HG02973 (cell line): ENCODE measurements at regions not wholly inside any gene's neighbourhood (a gene's known extent, or its start where the extent isn't known, plus 50 kb on each side); places are given as distances from the start of the nearest gene placed in this dataset.

Source experiments
- ATAC-seq: cut with Tn5 transposase; IDR thresholded peaks from one replicate; pipeline ENCODE4 v1.9.1; 2021; ENCODE audit warnings: moderate library complexity; ENCODE audit not compliant: unreplicated experiment

DNA sequence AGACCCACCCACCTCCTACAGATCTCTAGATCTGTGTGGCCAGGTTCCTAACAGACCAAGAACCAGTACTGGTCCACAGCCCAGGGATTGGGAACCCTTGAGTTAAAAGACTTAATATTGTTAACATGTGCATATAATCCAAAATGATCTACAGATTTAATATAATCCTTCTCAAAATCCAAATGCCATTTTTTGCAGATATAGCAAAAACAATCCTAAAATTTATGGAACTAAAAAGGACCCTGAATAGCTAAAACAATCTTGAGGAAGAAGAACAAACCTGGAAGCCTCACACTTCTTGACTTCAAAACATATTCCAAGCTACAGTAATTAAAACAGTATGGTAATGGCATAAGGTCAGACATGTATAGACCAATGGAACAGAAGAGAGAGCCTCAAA is 206.9 kb upstream of the SIX2 start:
- ATAC-seq, result no peak

DNA sequence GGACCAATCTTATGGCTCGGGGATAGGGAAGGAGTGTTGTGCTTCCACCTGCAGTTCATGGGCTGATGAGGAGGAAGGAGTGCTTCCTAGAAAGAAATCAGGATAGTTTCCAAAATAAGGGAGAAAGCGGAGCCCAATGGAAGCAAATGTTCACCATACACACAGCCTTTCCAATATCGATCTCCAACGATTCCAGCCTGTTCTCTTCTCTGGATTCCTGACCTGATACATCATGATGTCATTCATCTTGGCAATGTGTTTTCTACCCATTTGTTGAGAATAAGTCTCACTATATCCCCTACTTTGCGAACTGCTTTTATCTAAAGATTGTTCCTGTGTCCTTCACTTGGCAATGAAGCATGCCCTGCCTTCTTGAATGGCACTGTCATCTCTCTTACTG is 205.3 kb upstream of the SIX2 start:
- no peak for ATAC-seq

DNA sequence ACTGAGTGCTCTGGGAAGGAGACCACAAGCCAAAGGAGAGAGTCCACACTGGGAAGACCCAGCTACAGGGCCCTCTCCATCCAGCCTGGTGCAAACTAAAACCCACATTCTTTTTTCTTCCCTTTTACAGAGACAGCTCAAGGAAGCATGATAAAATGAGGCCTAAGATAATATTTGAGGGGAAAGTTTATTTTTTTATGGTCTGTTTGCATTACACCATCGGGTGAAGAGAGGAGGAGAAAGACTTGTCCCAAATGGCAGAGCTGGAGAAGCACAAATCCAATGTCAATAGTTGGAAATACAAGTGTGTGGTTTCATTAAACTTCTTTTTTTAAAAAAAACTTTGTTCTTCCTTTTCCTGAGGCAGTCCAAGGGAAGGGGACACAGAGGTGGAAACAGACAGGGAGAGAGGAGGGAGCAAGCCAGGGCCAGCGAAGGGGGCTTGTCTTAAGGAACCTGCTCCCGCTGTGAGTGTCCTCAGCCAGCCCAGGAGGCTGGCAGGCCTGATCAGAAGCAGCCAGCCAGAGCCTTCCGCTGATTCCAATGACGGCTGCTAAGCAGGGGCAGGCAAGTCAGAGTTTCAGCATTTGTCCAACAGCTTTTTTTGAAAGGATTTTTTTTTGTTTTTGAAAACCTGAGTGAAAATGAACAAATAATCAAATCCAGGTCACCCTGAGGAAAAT is 203.8 kb upstream of the SIX2 start:
- ATAC-seq, result no peak

DNA sequence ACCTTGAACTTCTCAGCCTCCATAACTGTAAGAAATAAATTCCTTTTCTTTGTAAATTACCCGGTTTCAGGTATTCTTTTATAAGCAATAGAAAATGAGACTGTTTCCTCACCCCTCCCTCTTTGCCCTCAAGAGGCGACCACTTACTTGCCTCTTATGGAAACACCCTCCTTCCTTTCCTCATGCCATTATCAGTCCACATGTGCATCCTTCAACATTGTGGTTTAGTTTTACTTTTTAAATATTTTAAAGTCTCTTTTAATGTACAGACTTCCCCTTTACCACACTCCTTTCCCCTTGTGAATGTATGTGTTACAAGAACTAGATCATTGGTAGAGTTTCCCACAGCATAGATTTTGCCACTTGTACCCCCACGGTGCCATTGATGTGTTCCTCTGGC is 202.4 kb upstream of the SIX2 start:
- ATAC-seq, result no peak

DNA sequence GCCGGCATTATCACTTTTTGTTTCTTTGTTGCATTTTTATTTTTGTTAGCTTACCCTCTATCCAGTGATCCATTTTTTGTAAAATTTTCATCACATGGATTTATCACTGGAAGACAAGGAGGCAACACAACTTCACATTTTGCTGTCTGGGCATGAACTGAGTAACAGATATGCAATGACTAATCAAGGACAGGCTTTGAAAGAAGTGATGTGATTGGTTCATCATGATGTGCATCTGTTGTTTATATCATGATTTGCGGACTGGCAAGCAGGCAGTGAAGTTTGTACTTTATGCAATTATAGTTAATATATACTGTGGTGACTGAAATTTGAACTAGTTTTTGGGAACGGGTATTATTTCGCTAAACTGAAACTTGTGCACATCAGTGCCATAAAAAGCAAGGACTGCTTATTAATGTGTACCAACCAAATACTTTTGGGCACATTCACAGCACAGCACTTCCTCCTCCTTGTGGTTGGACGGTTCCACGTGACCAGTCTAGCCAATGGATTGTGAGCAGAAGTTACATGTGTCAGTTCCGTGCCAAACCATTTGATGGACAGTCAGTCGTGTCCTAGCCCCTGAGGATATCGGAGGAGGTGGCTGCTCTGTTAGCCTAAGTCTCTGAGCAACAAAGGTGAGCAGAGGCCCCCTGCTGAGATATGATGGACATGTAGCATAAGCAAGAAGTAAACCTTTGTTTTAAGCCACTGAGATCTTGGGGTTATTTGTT is 201.4 kb upstream of the SIX2 start:
- no peak for ATAC-seq

DNA sequence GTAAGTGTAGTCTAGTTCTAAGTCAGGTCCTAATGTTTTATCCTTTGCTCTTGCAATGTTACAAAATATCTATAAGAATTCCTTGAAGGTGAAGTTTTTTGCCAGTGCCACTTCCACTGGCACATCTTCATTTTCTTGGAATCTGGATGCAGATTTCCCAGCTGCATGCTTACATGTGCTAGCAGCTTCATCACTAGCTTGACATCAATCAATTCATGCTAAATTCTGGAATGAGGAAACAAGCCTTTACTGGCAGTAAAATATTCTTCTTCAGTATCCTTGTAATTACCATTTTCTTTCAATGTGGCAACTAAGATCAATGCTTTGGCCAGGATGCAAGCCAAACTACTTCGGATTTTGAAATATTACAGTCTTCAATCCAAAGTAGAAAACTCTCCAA is 200.6 kb upstream of the SIX2 start:
- ATAC-seq, result no peak

DNA sequence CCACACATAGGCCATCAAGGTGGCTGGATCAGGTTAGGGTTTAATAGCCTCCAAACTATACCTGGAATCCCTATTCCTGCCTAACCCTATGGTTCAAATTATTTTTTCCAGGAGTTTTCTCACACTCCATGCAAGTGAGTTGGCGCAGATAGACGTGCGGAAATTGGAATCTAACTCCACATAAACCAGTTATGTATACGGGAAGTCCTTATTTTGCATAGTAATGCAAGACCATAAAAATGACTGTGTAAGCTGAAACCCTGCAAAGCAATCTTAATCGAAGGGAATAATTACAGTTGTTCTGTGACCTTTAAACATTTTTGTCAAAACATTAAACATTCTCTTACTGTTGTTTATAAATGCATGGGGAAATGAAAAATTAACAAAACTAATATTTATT is 200.1 kb upstream of the SIX2 start:
- no peak for ATAC-seq

DNA sequence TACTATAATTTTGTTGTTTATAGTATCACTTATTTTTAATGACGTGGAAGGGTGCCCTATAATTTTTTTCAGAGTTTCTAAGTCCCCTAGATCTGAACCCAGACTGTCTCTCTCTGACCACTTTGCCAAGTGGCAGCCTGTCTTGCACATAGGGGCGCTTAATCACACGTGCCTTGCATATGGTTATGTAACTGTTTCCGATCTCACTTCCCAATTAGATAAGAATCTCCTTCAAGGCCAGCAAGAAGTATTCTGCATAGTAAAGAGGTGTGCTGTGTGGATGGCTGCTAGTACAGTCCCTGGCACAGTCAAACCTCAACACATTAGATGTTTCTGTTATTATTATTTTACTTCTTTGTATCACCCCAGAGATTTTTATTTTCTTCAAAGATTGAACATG is 197.8 kb upstream of the SIX2 start:
- no peak for ATAC-seq

DNA sequence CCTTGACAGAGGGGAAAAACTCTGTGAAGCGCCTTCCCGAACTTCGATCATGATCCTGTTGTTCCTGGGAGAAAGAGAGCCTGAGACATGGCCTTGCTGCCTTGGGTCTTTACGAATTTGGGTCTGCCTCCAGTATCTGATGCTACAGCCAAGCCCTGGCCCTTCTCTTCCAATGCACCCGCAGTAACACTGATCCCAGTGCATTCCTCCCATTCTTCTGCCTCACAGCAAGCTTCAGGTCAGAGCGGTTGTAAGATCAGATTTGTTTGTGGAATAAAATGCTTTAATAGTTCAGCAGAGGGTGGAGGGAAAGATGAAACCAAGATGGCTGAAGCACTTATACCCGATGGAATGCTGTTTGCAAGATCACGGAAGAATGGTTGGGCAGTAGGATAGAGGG is 196.7 kb upstream of the SIX2 start:
- no peak for ATAC-seq

DNA sequence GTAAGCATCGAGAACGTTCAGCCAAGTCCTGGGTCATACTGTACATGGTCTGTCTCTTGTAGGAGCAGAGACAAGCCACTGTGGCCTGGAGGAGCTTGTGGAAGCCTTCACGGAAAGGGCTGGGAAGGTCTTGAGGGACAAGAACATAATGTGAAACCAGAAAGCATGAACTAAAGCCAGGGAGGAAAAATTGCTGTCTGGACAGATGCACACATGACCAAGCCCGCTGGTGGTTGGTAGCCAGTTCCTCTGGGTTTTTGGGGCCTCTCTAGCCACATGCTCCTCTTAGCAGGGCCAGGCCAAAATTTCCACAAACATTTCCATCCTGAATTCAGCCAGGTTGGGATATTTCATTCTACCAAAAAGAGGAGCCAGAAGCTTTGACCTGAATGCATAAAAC is 196.2 kb upstream of the SIX2 start:
- no peak for ATAC-seq

DNA sequence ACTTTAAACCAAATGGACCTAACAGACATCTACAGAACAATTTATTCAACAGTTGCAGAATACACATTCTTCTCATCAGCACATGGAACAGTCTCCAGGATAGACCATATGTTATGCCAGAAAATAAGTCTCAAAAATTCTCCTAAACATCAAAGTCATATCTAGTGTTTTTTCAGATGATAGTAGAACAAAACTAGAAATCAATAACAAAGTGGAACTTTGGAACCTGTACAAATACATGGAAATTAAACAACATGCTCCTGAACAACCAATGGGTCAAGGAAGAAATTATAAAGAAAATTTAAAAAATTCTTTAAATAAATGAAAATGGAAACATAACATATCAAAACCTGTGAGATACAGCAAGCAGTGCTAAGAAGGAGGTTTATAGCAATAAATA is 194.1 kb upstream of the SIX2 start:
- no peak for ATAC-seq

DNA sequence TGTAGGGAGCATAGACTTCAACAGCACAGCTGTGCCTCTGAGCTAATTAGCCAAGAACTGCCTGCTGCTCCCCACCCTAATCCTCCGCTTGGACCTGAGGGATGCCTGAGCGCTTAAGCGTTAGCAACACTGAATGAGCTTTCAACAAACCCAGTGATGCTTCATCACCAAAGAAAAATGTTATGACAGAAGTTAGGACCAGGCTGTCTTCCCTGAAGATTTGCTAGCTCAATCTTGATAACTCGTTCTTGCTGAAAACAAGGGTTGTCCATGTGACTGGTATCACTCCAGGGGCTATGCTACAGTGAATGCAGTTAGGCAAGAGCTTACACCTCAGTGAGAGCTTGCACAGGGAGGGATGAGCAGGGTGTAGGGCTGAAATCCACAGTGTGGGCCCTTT is 190.7 kb upstream of the SIX2 start:
- ATAC-seq, result no peak

DNA sequence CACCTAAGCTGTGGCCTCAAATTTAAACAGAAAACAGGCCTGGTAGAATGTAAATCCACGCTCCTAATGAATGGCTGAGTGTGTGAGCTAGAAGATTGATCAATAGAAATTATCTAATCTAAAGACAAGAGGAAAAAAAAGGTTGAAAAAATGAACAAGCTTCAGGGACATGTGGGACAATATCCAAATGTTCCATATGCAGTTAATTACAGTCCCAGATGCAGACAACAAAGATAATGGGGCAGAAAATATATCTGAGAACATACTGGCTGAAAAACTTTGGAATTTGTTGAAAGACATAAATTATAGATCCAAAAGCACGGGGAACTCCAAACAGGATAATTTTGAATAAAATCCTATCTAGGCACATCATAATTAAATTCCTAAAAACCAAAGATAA is 186.7 kb upstream of the SIX2 start:
- no peak for ATAC-seq

DNA sequence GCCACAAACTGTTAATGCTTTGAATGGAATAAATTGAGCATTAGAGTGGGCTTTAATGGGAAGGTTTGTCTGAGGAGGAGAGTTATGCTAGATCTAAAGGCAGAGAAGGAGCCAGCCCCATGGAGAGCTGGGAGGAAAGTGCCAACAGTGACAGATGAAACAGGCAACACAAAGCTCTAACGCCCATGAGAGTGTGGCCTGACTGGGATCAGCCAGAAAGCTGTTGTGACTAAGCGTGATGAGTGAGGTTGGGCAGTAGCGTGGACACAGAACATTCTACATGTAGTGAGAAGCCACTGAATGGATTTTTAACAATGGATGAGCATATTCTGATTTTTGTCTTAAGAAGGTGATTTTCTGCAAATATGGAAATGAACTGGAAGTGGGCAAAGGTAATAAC is 185.3 kb upstream of the SIX2 start:
- ATAC-seq, result no peak

DNA sequence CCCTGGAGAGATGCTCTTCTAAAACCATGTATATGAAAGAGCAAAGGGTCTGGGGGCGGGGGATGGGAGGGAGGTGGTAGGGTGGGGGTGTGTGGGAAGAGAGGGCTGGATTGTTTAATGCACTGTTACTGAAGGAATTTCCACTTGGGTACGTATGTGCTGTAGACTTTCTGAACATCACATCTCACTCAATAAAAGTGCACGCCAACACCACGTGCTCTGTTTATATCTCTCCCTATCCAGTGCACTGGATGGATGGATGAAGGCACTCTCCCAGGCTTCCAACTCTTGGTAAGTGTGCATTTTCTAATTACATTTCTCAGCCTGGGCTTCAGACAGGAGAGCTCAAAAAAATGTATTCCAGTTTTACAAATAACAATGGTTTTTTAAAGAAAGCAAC is 184.3 kb upstream of the SIX2 start:
- no peak for ATAC-seq

DNA sequence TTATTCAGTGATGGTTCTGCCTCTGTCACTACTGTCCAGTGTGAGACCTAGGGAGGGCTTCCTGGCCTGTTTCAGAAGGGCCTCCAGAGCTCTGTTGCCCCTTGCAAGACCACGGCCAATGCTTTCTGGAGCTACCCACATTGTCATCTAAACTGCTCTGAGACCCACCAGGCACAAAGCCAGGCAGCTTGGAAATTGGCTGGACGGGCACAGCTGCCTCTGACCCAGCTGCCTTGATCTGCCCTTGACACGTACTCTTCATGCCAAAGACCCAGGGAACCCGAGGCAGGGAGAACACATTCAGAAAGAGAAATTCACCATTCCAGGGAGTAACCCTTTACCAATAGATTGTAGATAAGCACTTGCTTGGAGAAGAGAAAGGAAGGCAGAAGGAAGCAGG is 183.7 kb upstream of the SIX2 start:
- no peak for ATAC-seq

DNA sequence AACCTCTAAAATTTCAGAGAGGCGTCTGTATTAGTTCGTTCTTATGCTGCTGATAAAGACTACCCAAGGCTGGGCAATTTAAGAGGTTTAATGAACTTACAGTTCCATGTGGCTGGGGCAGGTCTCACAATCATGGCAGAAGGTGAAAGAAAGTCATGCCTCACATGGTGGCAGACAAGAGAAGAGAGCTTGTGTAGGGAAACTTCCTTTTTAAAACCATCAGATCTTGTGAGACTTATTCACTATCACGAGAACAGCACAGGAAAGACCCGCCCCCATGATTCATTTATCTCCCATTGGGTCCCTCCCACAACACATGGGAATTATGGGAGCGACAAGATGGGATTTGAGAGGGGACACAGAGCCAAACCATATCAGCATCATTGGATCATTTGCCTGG is 183.2 kb upstream of the SIX2 start:
- ATAC-seq, result no peak

DNA sequence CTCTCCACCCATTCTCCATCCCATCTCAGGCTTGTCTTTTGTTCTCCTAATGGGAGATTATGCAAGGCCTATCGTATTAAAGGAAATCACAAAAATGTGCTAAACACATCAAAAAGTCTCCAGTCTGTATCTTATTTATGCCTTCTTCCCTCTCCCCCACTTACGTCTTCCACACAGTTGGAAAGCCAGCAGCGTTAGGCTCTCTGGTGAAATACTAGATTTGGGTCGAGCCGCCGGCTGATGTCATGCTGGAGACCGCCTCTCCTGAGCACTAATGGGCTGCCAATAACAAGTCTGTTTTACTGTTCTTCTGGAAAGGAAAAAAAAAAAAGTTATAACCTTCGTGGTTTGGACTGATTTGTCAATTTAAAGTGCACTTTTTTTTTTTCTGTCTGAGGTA is 182.7 kb upstream of the SIX2 start:
- ATAC-seq, result no peak

DNA sequence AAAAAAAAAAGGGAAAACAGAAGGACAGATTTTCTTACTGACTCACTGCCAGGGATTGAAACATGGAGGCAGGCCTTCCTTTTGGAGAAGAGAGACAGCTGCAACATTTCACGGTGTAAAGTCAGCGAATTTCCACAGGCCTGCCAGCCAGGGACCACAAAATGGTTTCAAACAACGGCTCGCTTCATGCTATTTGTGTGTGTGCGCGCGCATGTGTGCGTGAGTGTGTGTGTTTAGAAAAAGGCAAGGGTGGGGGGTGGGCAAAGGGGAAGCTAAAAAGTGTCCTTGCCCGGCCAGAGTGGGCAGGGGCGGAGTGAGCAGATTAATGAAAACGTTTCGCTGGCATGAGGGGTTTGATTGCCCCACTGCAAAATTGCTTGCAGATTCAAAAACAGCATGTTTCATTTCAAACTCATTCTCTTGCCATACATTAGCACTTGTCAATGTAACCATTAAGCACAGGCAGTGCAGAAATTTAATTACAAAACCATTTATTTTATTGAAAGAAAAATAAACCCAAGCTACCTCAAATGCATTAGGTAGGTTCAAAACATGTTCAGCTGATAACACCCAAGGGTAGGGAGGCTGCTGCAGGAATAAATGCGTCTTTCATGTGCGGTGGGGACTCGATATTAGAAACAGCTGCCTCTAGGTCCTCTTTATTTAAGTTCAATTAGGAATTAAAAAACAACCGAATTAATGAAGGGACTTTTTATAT is 182.1 kb upstream of the SIX2 start:
- no peak for ATAC-seq

DNA sequence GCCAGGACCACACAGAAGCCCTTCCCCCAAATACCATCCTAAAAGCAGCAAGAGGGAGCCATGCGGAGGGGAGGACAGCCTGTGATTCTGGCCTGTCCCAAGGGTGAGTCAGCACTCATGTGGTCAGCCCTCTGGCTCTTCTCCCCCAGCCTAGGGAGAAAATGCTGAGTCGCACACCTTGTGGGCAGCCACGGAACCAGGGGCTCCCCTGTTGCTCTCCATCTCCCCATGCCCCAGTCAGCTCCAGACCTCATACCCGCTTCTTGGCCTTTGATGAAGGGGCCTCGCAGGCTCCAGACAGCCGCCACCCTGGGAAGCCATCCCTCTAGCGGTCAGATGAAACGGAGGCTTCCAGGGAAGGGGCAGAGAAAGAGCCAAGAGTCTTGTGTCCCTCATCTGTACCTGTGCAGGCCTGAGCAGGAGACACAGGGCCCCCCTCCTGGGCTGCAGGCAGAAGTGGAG is 181.3 kb upstream of the SIX2 start:
- ATAC-seq, result no peak

DNA sequence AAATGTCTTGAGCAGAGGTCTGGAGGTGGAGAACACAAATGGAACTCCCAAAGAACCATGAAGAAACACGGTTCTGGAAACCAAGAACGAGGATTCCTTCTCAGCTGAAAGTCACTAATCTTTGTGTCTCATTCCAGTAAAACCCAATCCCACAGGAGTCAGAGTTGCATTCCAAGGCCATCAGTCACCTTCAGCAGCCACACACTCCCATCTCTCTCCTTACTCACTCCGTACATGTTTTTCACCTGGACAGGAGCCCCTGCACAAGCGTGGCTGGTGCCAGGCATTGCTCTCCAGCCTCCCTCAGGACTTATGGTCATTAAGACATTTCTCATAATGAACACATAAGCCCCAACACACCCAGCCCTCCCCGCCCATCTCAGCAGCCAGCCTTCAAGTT is 175.4 kb upstream of the SIX2 start:
- ATAC-seq, result no peak

DNA sequence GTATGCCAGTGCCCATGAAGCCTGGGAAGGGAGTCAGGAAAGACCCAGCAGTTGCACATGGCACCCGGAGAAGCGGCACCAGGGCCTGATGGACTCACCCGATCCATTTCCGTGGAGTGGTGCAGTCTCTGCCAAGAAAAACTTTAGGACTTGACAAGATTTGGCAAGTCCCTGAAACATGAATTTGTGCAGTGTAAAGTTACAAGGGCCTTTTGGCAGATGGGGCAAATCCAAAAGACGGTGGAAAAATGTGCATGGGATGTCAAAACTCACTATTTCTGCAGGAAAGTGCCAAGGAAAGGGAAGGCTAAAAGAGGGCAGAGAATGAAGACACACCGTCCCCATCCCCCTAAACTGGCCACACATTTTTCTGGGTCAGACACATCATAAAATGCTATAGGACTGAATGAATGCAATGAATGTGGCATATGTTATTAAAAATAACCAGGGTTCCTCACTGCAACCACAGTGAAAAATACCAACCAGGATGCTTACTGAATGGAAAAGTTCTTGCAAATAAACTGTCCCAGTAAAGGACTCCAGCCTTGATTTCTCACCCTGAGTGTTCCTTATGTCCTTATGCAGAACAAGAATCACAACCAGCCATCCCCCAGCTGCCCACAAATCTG is 173.5 kb upstream of the SIX2 start:
- no peak for ATAC-seq
